NCI-H524 (cell line): ENCODE measurements at regions not wholly inside any gene's neighbourhood (a gene's known extent, or its start where the extent isn't known, plus 50 kb on each side); places are given as distances from the start of the nearest gene placed in this dataset.
A peak's percentile ranks its signal among the peaks of the same experiment; 100 is the strongest.

ENCODE experiments used
- DNase-seq, 2 experiments: peaks; one replicate each; lab custom pipeline; 2025; lab: John Stamatoyannopoulos, UW

DNA sequence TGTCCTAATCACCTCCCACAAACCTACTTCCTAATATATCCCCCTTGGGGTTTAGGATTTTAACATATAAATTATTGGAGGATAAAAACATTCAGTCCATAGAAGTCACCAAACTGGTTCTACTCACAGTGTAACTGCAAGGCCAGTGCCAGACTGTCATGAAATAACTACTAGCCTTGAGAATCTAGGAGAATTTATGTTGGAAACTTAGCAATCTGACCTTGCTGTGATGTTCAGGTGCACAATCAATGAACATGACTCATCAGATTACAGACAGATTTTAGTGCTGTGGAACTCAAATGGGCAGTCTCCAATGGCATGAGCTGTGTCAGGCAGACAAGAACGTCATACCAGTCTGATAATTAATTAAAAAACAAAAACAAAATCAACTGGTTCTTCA, 571.4 kb upstream of the IGFBP3 start:
- DNase-seq = no peak

DNA sequence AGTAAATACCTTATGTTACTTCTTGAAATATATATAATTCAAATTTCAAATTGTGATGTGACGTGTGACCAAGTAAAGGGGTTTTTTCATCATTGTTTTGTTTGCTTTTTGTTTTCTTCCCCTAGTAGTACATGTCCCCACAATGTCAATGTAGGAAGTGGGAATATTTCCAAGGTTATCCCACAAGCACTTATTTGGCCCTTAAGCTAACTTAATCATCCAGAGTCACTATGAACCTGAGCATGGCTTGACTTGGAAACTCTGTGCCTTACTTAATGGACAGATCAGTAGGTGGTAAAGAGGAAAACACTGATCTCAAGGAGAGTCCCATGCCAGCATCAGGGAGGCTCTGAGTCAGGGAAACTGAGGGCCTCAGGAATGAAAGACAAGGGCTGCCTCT, 569.3 kb upstream of the IGFBP3 start:
- DNase-seq = no peak

DNA sequence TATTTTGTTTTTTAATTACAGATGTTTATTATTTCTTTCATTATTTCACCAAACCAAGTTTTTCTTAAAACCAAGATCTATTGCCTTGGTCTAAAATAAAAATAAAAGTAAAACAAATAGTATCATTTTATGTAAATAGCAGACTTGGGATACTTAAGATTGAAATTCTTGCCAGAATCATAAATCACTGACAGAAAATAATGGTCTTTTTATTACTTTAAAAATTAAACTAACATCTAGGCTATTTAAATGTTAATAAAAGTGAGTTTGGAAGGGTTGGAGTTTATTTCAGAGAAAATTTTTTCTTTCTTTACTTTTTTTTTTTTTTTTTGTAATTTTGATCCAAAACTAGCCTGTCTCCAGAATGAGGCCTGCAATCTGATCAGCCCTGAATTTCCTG, 568.0 kb upstream of the IGFBP3 start:
- DNase-seq = no peak

DNA sequence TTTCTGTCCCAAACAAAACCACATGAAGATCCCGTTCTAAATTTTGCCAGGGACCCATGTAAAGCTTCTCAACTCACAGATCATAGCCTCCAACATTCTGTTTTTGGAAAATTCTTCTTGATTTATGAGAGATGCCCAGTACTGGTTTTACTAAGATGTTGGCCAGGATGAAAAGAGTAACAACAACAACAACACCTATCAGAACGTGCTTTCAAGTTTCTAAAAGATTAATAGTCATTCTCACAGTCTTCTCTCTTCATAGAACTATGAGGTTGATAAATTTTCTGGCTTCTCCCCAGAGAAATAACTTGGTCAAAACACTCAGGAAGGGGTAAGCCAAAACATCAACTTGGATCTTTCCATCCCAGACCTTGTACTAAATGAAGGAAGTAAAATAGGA, 567.5 kb upstream of the IGFBP3 start:
- no peak for DNase-seq

DNA sequence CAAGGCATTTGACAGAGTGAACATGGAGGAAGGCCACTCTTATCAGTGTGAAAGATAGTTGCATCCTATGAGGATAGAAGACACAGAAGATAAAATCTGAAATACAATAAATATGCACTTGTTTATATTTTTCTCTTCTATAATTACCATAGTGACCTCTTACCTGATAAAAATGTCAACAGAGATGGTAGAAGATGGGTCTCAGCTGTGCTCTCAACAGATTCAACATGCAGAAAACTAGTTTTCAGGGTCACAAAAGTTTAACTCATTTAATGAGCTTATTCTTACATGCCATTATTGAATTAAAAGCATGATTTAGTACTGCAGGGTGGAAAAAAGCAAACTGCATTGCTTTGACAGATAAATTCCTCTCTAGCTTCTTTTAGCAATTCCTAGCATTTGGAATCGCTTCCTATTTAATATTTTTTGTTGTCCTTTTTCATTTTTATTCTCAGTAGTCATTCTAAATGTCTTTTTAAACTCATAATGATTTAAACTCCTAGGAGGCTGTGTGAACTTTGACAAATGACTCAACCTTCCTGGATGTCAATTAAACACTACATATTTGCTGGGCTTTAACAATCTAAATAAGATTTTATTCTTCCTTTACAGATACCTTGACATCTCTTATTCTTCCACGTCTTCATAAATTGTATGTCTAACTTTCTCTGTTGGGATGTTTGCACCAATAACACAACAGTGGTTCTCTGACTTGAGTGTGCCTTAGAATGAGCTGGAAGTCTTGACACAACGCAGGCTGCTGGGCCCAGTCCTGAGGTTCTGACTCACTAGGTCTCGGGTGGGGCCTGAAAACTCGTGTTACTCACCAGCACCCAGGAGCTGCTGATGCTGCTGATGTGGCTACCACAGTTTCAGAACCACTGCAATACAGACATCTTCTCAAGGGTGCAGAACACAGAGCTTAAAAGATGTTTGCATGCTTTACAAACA, 565.5 kb upstream of the IGFBP3 start:
- no peak for DNase-seq

DNA sequence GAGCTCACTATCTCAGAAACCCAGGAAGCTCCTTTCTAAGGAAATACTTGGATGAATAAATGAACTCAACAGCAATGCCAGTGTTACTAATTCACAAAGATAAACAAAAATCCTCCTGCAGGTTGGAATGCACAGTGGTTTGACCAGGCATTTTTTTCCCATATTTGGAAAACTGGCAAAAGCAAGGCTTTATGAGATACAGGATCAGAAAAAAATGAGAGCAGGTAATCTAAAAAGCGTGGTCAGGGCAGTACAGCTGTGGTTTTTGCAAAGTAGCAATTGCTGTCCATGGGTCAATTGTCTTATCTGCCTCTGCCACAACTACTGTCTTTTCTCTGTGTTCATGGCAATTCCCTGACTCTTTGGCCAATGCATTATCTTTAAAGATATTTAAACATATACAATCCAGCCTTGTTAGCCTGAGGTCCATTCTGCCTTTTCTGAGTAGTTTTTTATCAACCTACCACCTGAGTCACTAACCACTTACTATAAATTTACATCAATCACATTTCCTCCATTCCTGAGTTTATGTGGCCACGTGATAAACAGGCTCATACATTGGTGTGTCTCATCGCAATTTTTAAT, 564.5 kb upstream of the IGFBP3 start:
- DNase-seq = no peak

DNA sequence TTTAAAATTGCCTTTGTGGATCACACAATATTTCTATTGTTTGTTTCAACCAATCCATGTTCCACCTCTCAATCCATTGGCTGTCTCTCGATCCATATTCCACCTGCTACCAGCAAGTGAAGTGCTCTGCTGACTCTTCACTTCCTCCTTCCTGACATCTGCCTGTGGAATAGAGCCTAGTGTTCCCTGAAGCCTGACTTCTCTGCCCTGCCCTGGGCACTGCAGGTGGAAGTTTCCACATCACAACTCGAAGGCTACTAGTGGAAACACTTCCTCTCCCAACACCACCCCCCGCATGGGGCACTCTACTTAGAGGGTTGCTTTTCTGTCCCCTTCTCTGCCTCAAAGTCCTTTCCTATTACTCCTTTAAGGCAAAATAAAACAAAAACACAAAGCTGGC, 563.8 kb upstream of the IGFBP3 start:
- DNase-seq = peak in 1 of 2 experiments; percentile 3

DNA sequence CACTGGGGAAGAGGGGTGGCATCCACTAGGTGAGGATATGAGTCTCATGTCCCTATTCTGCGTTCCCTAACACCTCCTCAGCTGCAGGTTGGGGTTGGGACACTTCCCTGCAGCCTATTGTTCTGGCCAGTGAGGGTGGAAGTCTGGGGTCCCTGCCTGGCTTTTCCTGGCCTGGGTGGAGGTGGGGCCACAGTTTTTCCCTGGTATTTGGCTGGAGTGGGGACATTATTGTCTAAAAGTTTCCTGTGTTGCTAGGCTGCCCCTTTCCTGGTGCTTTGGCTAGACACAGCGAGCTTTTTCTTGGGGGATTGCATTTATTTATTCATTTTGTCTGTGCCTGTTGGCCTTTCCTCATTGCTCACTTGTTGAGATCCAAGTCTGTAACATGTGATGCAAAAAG, 559.5 kb upstream of the IGFBP3 start:
- DNase-seq = no peak

DNA sequence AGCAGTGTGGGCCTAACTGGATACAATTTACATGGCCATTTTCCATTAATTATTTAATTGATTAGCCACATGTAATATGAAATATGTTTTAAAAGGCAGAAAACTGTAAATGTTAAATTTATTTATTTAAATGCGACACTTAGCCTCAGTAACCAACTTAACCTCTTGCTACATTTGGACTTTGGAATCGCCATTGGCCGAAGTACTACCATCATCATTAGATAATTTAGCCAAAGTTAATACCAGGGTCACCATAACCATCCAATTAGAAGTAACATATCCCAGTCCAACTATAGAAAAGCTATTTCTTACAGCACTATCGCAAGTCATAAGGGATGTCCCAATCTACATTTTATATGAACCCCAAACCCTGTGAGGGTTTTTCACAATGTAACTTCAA, 558.6 kb upstream of the IGFBP3 start:
- no peak for DNase-seq

DNA sequence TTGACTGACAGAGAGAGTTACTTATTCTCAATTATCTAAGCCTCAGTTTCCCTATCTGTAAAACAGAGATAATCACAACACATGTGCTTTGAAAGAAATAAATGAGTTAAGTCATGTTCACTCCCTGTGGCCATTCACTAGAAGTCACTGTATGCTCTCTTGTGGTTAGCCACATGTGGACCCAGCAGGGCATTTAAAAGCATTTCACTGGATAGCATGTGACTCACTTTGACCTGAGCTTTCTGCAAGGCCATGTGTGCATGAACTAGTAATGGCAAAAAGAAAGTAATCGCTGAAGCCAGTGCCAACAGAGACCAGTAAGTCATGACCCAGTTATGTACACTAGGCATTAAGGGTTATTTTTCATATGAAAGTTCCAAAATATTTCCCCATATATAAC, 557.0 kb upstream of the IGFBP3 start:
- no peak for DNase-seq

DNA sequence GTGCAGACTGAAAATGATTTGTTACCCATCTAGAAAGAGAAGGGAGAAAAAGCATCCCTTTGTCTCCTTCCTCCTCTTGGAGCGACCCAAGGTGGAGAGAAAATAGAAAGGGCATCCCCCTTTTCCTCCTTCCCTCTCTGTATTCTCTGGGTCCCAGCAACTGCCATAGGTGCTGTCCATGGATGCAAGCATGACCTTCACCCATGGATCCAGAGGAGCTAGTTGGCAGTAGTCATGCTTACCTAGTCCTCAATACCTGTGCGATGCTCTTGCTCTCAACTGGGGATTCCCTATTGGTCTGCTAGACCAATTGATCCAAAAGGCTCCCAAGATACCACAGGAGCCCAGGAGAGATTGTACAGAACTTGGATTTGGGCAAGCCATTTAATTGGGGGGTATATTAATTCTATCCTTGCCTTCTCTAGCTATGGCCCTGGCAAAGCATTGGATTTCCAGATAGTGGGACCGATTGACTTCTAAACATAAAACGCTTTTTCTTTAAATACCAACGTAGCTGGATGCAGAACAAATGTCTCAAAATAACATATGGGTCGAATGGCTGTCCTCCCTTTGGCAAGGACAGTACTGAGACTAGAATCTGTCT, 547.8 kb upstream of the IGFBP3 start:
- no peak for DNase-seq

DNA sequence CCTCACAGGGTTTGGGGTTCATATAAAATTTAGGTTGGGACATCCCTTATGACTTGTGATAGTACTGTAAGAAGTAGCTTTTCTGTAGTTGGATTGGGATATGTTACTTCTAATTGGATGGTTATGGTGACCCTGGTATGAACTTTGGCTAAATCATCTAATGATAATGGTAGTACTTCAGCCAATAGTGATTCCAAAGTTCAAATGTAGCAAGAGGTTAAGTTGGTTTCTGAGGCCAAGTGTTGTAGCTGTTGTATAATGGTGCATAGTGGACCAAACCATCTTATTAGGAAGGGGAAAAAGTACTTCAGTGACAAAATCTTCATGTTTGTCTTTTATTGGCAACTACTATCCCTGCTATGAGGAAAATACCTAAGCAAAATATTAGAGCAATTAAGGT, 542.1 kb upstream of the IGFBP3 start:
- DNase-seq = no peak

DNA sequence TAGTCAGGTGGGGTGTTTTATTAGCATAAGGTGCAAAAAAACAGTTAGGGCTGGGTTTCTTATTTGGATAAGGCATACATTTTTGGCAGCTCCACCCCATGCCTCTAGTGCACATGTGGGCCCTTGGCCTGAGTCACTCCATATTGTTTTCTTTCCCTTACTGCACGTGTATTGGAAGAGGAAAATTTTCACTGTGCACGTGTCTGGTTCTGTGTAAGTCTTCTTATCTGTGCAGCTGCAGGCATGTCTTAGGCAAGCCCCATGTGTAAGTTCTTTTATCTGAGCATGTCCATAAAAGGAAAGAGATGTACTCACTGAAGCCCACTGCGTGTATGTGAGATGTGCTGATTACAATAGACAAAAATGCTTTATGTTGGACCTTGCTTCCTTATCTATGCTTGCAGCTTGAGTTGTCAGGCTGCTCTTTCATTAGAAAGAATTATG, 540.3 kb upstream of the IGFBP3 start:
- DNase-seq = no peak

DNA sequence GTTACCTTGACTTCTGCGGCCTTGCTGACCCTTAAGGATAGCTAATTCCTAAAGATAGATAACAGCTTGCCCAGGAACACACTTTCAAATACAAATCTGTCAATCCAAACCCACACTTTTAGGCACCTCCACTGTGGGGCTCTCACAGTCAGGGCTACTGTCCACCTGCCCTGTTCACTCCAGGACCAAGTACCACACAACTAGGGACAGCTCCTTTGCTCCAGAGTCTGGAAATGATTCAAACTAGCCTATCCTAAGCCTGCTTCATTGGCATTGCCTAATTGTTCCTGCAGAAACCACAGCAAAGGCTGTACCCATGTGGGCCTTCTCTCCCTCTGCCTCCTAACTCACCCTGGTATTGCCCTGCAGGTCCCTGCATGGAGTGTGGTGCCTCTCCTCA, 538.9 kb upstream of the IGFBP3 start:
- DNase-seq = no peak

DNA sequence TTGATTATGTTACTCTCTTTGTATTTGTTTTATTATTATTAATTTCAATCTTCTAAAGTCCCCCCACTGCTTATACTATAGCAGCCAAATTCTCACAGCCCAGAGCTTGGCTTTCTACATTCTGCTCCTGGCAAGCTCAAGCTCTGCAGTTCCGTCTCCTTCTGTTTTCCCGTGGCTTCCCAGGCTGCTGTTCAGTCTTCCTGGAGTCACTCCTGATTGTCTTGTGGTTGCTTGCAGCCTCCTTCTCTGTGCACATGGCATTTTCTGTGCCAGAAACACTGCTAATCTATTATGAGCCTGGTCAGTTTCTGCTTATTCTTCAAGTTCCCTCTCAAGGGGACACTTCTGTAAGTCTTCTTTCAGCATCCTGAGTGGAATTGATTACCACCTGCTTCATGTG, 533.7 kb upstream of the IGFBP3 start:
- peak; percentile 6 to 58 for DNase-seq

DNA sequence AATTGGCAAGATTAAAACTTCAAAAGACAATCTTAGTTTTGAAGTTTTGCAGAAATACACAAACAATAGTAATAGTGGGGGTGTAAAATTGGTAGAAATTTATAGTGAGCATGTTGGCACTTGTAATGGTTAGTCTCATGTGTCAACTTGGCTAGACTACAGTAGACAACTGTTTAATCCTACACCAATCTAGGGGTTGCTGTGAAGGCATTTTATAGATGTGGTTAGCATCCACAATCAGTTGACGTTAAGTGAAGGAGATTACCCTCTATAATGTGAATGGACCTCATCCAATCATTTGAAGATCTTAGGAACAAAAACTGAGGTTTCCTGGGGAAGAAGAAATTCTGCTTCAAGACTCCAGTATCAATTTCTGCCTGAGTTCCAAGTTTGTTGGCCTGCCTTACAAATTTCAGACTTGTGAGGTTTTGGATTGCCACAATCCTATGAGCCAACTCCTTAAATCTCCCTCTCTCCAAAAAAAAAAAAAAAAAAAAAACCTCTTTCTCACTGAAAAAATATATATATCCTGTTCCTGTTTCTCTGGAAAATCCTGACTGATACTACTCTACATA, 531.6 kb upstream of the IGFBP3 start:
- no peak for DNase-seq

DNA sequence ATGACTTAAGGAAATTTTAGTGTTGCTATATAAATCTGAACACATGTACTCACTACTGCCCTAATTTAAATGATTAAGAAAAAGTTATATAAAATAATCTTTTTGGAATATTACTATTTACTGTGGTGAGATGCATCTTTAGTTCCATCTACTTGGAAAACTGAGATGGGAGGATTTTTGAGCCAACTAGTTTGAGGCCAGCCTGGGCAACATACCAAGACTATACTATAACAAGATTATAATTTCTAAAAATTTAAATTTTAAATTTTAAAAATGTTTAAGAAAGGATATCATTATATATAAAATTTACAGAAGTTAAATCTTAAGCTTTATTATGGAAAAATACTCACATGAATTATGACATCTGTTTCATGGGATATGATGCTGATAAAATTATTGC, 530.8 kb upstream of the IGFBP3 start:
- DNase-seq = no peak

DNA sequence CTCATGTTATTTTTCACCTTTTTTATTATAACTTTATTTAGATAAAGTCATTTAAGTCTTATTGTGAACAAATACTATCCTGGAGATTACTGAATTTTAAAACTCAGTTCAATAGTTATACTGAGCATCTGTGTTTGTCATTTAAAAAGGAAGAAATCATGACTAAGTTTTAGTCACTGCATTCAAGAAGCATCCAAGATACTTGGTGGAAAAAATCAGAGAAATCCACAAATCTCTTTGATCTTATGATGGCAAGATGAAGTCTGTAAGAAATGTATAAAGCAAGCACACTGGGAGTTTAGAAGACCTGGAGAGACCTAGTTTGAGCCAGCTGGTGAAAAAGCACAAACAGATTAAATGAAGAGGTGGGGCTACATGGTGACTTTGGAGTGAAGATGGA, 529.8 kb upstream of the IGFBP3 start:
- DNase-seq = no peak

DNA sequence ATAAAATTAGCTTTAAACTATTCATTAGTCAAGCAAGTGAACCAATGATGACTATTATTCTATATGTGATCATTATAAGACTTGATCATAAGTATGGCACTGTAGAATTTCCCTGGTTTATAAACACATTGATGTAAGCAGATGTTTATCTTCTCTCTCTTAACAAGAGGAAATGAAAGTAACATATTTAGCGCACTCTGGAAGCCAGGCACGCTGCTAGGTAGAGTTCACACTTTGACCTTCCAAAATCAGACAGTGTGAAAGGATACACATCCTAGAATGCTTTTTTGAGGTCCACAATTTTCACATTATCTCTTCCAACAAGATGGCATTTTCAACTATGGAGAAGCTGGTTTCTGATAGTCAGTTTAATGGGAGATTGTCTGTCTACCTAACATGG, 529.4 kb upstream of the IGFBP3 start:
- no peak for DNase-seq

DNA sequence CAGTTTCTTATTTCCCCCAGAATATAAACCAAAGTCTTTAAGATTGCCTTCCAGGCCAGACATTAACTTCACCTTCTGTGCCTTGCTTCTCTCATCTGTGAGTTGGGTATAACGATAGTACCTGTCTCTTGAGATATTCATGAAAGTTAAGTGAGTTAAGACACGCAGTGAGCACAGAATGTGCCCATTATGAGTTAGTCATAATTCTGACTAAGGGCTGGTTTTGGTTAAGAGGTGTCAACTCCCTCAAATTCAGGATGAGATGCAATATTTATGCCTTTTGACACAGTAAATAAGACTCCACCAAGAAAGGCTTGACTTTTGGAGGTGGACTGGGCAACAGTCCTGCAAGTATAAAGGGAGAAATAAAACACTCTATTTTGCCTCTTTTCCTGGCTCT, 528.7 kb upstream of the IGFBP3 start:
- DNase-seq = no peak

DNA sequence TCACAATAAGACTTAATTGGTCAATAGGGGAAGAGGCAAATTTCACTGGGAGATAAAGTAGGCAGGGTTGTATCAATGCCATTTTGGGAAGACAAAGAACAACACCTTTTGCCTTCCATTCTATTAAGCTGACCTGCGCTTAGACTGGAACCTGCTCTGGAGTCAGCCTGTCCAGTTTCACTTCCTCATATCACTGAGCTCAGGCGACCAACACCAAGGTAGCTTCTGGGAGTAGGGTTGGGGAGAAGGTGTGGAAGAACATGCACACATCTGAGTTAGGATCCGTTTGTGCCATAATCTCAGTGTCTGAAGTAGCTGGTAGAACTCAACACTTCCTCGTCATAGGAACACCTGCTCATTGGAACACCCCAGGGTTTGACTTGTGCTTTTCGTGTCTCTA, 527.4 kb upstream of the IGFBP3 start:
- DNase-seq = no peak

DNA sequence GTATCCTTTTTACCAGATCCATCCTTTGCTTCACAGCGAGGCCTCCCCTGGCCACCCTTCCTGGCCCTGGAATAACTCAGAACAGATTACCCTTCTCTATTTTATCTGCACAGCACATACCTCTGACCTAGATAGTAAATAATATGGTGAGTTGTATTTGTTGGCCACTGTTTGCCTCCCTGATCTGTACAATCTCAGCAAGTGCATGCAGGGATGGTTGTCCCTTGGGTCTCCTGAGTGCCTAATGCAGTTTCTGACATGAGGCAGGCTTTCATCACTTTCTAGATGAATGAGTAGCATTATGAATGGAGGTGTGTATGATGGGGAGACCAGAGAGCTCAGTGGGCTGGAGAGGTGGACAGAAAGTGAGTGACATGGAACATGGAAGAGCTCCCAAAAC, 525.1 kb upstream of the IGFBP3 start:
- no peak for DNase-seq

DNA sequence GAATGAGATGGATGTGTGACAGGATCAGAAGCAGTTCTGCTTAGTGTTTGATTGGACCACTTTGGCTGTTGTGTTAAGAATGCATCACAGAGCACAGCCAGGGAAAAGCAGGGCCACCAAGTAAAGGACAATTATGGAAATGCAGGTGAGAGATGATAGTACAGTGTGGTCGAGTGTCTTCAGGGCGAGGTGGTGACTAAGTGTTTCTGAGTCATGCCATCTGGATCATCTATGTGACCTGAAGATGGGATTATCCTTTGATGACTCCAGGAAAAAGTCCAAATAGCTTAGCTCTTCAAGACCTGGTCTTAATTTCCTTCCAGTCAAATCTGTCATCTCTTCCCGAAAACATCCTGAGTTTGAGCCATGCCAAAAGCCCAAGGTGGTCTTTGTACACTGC, 523.2 kb upstream of the IGFBP3 start:
- DNase-seq = peak in 1 of 2 experiments; percentile 38
